Heart left ventricle (tissue), 13 donors: ENCODE measurements at regions not wholly inside any gene's neighbourhood (a gene's known extent, or its start where the extent isn't known, plus 50 kb on each side); places are given as distances from the start of the nearest gene placed in this dataset.

Experiments
- POLR2A ChIP-seq, 2 donors: fragments of 450-650 bp; IDR thresholded peaks; one replicate each; pipeline ENCODE4 v1.6.1; 2017; ENCODE audit warnings: antibody characterized with exemption in 2 of 2, mild to moderate bottlenecking in 2 of 2, moderate library complexity in 2 of 2
- TF ChIP-seq, protein P1 (sequence below), 12 donors: fragments of 200-600 bp; sonication (generic) in 4 of 12; IDR thresholded peaks; one replicate each; pipeline versions ENCODE4 v1.5.0 to v1.8.0; 2018 to 2022; ENCODE audit warnings: antibody characterized with exemption in 12 of 12, mild to moderate bottlenecking in 5 of 12
- donor health status: ischemic (EF 13 %, LVEDD 7.1; RV severe dilation, severe dysfunction).
- donor health status: DM: no; HTN: yes; CAD: no.
- donor health status: DM: no; HTN: no; CAD: no.
- donor health status: ischemic (EF 25% LVEDD 6.9; RV normal size, moderate dysfunction).
- donor health status: ischemic (EF 25% LVEDD 5.7; RV mildly dilated, moderate dysfunction).
- donor health status: ischemic (EF 35%, LVEDD 5.7; RV mildly dilated, moderate dysfunction).
- donor health status: nonischemic (EF 11% LVEDD 7.7; RV severe dilation, severe dysfunction).
- donor health status: DM: yes; HTN: yes; CAD: no.
- donor health status: PGD.
- donor health status: ischemic (EF 29% LVEDD 5.4; RV normal size, mild dysfunction).
- donor health status: nonischemic (EF 23%, LVEDD 6.1; RV moderate dilation, normal function).

DNA sequence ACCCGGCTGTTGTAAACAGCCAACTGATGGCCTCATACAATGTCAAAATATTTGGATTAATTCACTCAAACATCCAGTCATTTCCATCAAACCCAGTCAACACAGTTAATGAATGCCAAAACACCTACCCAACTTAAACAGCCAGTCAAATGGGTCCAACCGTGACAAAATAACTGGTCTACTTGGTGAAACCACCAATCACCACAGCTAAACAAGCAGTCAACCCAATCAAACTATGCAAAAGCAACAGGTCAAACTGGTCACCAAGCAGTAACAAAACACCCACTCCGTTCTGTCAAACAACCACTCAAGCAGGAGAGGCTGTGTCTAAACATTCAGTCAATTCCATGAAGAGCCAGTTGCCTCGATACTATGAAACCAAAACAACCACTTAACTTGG lies 119.2 kb downstream of the FOXD2 start:
- TF ChIP-seq, protein P1, sequence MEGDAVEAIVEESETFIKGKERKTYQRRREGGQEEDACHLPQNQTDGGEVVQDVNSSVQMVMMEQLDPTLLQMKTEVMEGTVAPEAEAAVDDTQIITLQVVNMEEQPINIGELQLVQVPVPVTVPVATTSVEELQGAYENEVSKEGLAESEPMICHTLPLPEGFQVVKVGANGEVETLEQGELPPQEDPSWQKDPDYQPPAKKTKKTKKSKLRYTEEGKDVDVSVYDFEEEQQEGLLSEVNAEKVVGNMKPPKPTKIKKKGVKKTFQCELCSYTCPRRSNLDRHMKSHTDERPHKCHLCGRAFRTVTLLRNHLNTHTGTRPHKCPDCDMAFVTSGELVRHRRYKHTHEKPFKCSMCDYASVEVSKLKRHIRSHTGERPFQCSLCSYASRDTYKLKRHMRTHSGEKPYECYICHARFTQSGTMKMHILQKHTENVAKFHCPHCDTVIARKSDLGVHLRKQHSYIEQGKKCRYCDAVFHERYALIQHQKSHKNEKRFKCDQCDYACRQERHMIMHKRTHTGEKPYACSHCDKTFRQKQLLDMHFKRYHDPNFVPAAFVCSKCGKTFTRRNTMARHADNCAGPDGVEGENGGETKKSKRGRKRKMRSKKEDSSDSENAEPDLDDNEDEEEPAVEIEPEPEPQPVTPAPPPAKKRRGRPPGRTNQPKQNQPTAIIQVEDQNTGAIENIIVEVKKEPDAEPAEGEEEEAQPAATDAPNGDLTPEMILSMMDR (IDR thresholded peaks at IDR 0.05): no peak
- TF ChIP-seq POLR2A (IDR thresholded peaks at IDR 0.05): no peak
